K562 (cell line): ENCODE measurements at regions not wholly inside any gene's neighbourhood (a gene's known extent, or its start where the extent isn't known, plus 50 kb on each side); places are given as distances from the start of the nearest gene placed in this dataset.

Experiments
- ATAC-seq: fragments of 200-7000 bp; cut with Tn5 transposase; 3 replicates; pipeline ENCODE4 v1.9.1; 2020; ENCODE audit warnings: moderate library complexity
- BruUV-seq: library from RNA; stranded (reverse); fragments of 400-500 nt; replicated peaks from 2 replicates; lab custom pipeline; 2021; lab: Mats Ljungman, UMichigan
- CTCF ChIA-PET: fragments of 300-600 bp; formaldehyde crosslinking; extraction: SDS; loops from one replicate; lab custom pipeline; 2021; ENCODE audit warnings: low intra/inter-chr PET ratio; lab: Yijun Ruan, JAX
- POLR2A ChIA-PET: fragments of 300-600, 350-650 bp; sonication (Branson Sonifier 250); formaldehyde crosslinking; extraction: SDS; loops from one replicate; lab custom pipeline; 2021; ENCODE audit warnings: antibody characterized with exemption, inconsistent platforms; lab: Yijun Ruan, JAX
- DNase-seq, 4 experiments: peaks; one replicate each; pipeline versions ENCODE4 v3.0.0 to v3.0.0-alpha.2; 2011 to 2018; ENCODE audit warnings: low spot score in 3 of 4, mixed read lengths in 3 of 4; ENCODE audit errors: extremely low read depth in 1 of 4
- FAIRE-seq: peaks from 2 replicates; lab custom pipeline; 2011; peaks lifted over from hg19 to GRCh38; lab: Jason Lieb, UNC
- H2AFZ ChIP-seq: 2 replicates; pipeline ENCODE4 v1.6.0; 2011; ENCODE audit warnings: low read depth, low read length, control low read depth, inconsistent platforms
- H3K27ac ChIP-seq: fragments of 200-600 bp; 3 replicates; pipeline ENCODE4 v1.8.0; 2011; ENCODE audit warnings: low read depth, mild to moderate bottlenecking, control low read depth, inconsistent platforms, low read length, moderate library complexity, mixed read lengths; ENCODE audit errors: extremely low read depth
- H3K27me3 ChIP-seq, 2 experiments: fragments of 300-600 bp in 1 of 2; 2 replicates in 1 of 2; 3 replicates in 1 of 2; pipeline versions ENCODE4 v1.6.0 to v1.8.0; 2011; ENCODE audit warnings: inconsistent platforms in 2 of 2, low read length in 2 of 2, mild to moderate bottlenecking in 1 of 2, mixed read lengths in 1 of 2, moderate library complexity in 1 of 2; ENCODE audit not compliant: control insufficient read depth in 2 of 2, insufficient read depth in 2 of 2
- H3K36me3 ChIP-seq: fragments of 300-600 bp; 3 replicates; pipeline ENCODE4 v1.8.0; 2011; ENCODE audit warnings: mild to moderate bottlenecking, low read length, inconsistent platforms; ENCODE audit not compliant: control insufficient read depth, insufficient read depth
- H3K4me1 ChIP-seq, 2 experiments: fragments of 200-600 bp in 1 of 2; replicated peaks in 1 of 2; 2 replicates in 1 of 2; 3 replicates in 1 of 2; pipeline versions ENCODE4 v1.5.1 to v1.8.0; 2011; ENCODE audit warnings: inconsistent platforms in 2 of 2, low read length in 2 of 2, mild to moderate bottlenecking in 1 of 2, mixed read lengths in 1 of 2, moderate library complexity in 1 of 2; ENCODE audit not compliant: control insufficient read depth in 2 of 2, insufficient read depth in 2 of 2
- H3K4me2 ChIP-seq: 2 replicates; pipeline ENCODE4 v1.6.1; 2011; ENCODE audit warnings: low read length, control low read depth, inconsistent platforms, mixed read lengths; ENCODE audit not compliant: insufficient read depth
- H3K4me3 ChIP-seq: fragments of 200-600 bp; sonication (generic), shearing (Covaris generic); 2 replicates; pipeline ENCODE4 v1.5.1; 2016; ENCODE audit warnings: control low read depth, inconsistent platforms
- H3K79me2 ChIP-seq: fragments of 200-600 bp; 3 replicates; pipeline ENCODE4 v1.8.0; 2011; ENCODE audit warnings: low read length, inconsistent platforms; ENCODE audit not compliant: control insufficient read depth, insufficient read depth
- H3K9ac ChIP-seq, 2 experiments: 2 replicates each; pipeline versions ENCODE4 v1.6.0 to v1.6.1; 2011; ENCODE audit warnings: low read depth in 2 of 2, low read length in 2 of 2, control low read depth in 1 of 2, inconsistent platforms in 1 of 2, mild to moderate bottlenecking in 1 of 2, mixed read lengths in 1 of 2; ENCODE audit not compliant: insufficient read depth in 1 of 2
- H3K9me1 ChIP-seq: one replicate; pipeline ENCODE4 v1.6.0; 2011; ENCODE audit warnings: inconsistent platforms, mild to moderate bottlenecking, low read length, moderate library complexity; ENCODE audit not compliant: control insufficient read depth, insufficient read depth
- H3K9me3 ChIP-seq: replicated peaks from 2 replicates; pipeline ENCODE4 v1.5.1; 2011; ENCODE audit warnings: low read depth, low read length, inconsistent platforms; ENCODE audit not compliant: control insufficient read depth, insufficient read depth
- H4K20me1 ChIP-seq: replicated peaks from 2 replicates; pipeline ENCODE4 v1.6.1; 2011; ENCODE audit warnings: low read length, inconsistent platforms, mixed read lengths; ENCODE audit not compliant: control insufficient read depth, insufficient read depth
- ATF7 ChIP-seq: fragments of 450-650 bp; IDR thresholded peaks from 2 replicates; pipeline ENCODE4 v1.7.1; 2014; ENCODE audit warnings: mild to moderate bottlenecking, moderate library complexity
- CAMTA2 ChIP-seq: fragments of 250-450 bp; sonication (Bioruptor Pico); conservative IDR thresholded peaks from 2 replicates; pipeline ENCODE4 v1.5.1; 2022
- EP300 ChIP-seq: IDR thresholded peaks from 2 replicates; pipeline ENCODE4 v1.6.1; 2012; ENCODE audit warnings: low read length, improper control_type of control experiment
- FOXA1 ChIP-seq: fragments of 450-650 bp; IDR thresholded peaks from 2 replicates; pipeline ENCODE4 v1.6.1; 2016; ENCODE audit warnings: mild to moderate bottlenecking, borderline replicate concordance
- FOXK2 ChIP-seq, 2 experiments: fragments of 450-650 bp; IDR thresholded peaks in 1 of 2; conservative IDR thresholded peaks in 1 of 2; 2 replicates each; pipeline ENCODE4 v1.6.1; 2016; ENCODE audit warnings: low read depth in 2 of 2, mild to moderate bottlenecking in 1 of 2
- GABPA ChIP-seq: fragments of 200-800 bp; sonication (Bioruptor generic); conservative IDR thresholded peaks from 2 replicates; pipeline ENCODE4 v1.6.1; 2016; ENCODE audit warnings: low read depth, missing genetic modification characterization, missing compliant biosample characterization
- ILF3 ChIP-seq: fragments of 450-650 bp; IDR thresholded peaks from 2 replicates; pipeline ENCODE4 v1.6.1; 2018; ENCODE audit warnings: antibody characterized with exemption, mild to moderate bottlenecking, moderate library complexity, borderline replicate concordance
- POLR2AphosphoS2 ChIP-seq: IDR thresholded peaks from 2 replicates; pipeline ENCODE4 v1.6.1; 2012; ENCODE audit warnings: low read length, improper control_type of control experiment
- SMARCA5 ChIP-seq: fragments of 450-650 bp; IDR thresholded peaks from 2 replicates; pipeline ENCODE4 v1.6.1; 2016
- TGIF2 ChIP-seq: sonication (generic); formaldehyde crosslinking; IDR thresholded peaks from 2 replicates; pipeline ENCODE4 v1.8.1; 2022; ENCODE audit warnings: mild to moderate bottlenecking, missing genetic modification reagents, moderate library complexity
- TSC22D4 ChIP-seq: fragments of 450-650 bp; IDR thresholded peaks from 2 replicates; pipeline ENCODE4 v1.6.1; 2016; ENCODE audit warnings: missing genetic modification characterization, missing biosample characterization, control low read depth
- ZC3H4 ChIP-seq: sonication (generic); formaldehyde crosslinking; IDR thresholded peaks from 2 replicates; pipeline ENCODE4 v1.9.0; 2021; ENCODE audit warnings: missing genetic modification reagents, borderline replicate concordance
- ZNF511 ChIP-seq: sonication (generic); formaldehyde crosslinking; IDR thresholded peaks from 2 replicates; pipeline ENCODE4 v1.8.0; 2022; ENCODE audit warnings: mild to moderate bottlenecking, missing genetic modification reagents
- ZNF695 ChIP-seq: fragments of 450-650 bp; formaldehyde crosslinking; IDR thresholded peaks from 2 replicates; pipeline ENCODE4 v1.4.0; 2020; ENCODE audit warnings: mild to moderate bottlenecking, moderate library complexity
- WGBS: fragments of 100-300 bp; shearing (Covaris generic); methylation state at CpG from one replicate; pipeline ENCODE4 v1.1.6; 2016; ENCODE audit warnings: low coverage, mixed read lengths; ENCODE audit not compliant: insufficient coverage; ENCODE audit errors: missing lambda C conversion rate; 5-methylcytosine and 5-hydroxymethylcytosine counted together
- in situ Hi-C: fragments of 300-500 bp; cut with MboI; formaldehyde crosslinking; loops from 4 replicates; pipeline ENCODE4 v1.15.0; 2018; ENCODE audit warnings: inconsistent platforms, mixed read lengths
- intact Hi-C: fragments of 100-400 bp; cut with micrococcal nuclease; formaldehyde crosslinking; loops from 2 replicates; pipeline ENCODE4 v1.14.2; 2022

- no peak for TF ChIP-seq ZC3H4 (CRISPR knock-in tag)
- no peak for TF ChIP-seq FOXK2 (conservative IDR thresholded peaks at IDR 0.05 in 1 of 2, IDR thresholded peaks at IDR 0.05 in 1 of 2; ENCODE audit: low read depth in 2 of 2)
Observed at GRCh38 chrX:107549504-107549903, 78.8 kb upstream of the PRPS1 start (continued).

- in situ Hi-C loops, result no loop called here
- FAIRE-seq, result no peak
- CTCF ChIA-PET, result no interaction called here
Observed at GRCh38 chrX:107551546-107551945, 76.8 kb upstream of the PRPS1 start.

More at GRCh38 chrX:107551546-107551945, 76.8 kb upstream of the PRPS1 start:
- H3K4me3 ChIP-seq, result no peak overlapping the region
- no peak overlapping the region for H2AFZ ChIP-seq
- 3% methylated on average over 6 of the region's 7 CpGs for WGBS
- POLR2A ChIA-PET, result no interaction called here
- H3K4me2 ChIP-seq, result no peak overlapping the region
- ATAC-seq (no peak), DNase-seq (no peak)
- H3K27me3 ChIP-seq, result peaks cover 0 to 15% of the 10 kb centered on the region in 2 experiments; a peak in 3 of 5 replicates
- no peak overlapping the region for H3K27ac ChIP-seq
- no peak overlapping the region for H3K9ac ChIP-seq
- H3K9me3 ChIP-seq, result no peaks in the 10 kb centered on the region
- H3K79me2 ChIP-seq, result no peaks in the 10 kb centered on the region
- no peaks in the 10 kb centered on the region for H3K36me3 ChIP-seq
- H3K4me1 ChIP-seq, result no peaks in the 10 kb centered on the region; a peak in 1 of 5 replicates
- no TSS peak for BruUV-seq
- intact Hi-C loops, result no loop called here
- no peaks in the 10 kb centered on the region for H4K20me1 ChIP-seq
- H3K9me1 ChIP-seq, result no peaks in the 10 kb centered on the region
- TF ChIP-seq EP300 (no peak), TSC22D4 (tag) (no peak), GABPA (tag) (no peak), CAMTA2 (CRISPR knock-in tag) (no peak), SMARCA5 (no peak), ZNF695 (CRISPR knock-in tag) (no peak), ZNF511 (CRISPR knock-in tag) (no peak), POLR2AphosphoS2 (no peak), ILF3 (no peak), ATF7 (no peak), FOXA1 (no peak), TGIF2 (CRISPR knock-in tag) (no peak)
